Esophagus mucosa (tissue), 1 donor: ENCODE measurements at regions not wholly inside any gene's neighbourhood (a gene's known extent, or its start where the extent isn't known, plus 50 kb on each side); places are given as distances from the start of the nearest gene placed in this dataset.

Source experiments
- ATAC-seq: fragments of 200-7000 bp; cut with Tn5 transposase; one replicate; pipeline ENCODE4 v1.9.1; 2020
- donor health status: DM: yes; HTN: yes; CAD: no.

- ATAC-seq: no peak
Observed at GRCh38 chr18:44514766-44515165, 165.9 kb upstream of the SETBP1 start.

GRCh38 chr18:44516450-44516849 lies 164.2 kb upstream of the SETBP1 start:
- no peak for ATAC-seq

DNA sequence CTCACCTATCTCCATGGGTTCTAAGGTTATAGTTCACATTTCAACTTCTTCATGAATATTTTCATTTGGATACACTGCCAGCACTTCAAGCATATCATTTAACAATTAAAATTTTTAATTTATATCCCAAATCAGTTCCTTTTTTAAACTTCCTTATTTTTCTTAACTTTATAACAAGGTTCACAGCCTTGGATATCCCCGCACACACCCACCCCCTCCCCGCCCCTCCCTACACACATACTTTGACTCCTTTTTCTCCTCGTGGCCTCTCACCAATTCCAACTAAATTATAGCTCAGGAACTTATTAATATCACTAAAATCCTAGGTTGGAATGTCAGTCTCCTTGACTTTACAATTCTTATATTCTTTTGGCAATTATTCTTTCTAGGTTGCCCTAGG lies 163.6 kb upstream of the SETBP1 start:
- no peak for ATAC-seq

GRCh38 chr18:44518091-44518615 lies 162.5 kb upstream of the SETBP1 start:
- ATAC-seq: no peak

DNA sequence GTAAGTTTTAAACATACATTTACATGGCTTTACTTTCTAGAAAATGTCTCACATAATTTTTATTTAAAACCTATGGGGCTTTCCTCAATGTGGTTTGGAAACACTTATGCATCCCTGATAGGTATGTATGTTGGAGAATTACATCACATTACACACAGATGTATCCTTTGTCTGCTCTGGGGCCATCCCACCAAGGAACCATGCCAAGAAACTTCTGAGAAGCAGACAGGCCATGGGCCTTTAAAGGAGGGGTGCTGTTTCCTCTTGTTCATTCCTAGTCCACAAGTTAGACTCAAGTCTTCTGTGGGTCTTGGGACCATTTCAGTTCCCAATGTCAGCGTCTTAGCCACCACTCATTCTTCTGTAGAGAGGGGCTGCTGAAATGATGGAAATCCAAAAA lies 162.0 kb upstream of the SETBP1 start:
- no peak for ATAC-seq

DNA sequence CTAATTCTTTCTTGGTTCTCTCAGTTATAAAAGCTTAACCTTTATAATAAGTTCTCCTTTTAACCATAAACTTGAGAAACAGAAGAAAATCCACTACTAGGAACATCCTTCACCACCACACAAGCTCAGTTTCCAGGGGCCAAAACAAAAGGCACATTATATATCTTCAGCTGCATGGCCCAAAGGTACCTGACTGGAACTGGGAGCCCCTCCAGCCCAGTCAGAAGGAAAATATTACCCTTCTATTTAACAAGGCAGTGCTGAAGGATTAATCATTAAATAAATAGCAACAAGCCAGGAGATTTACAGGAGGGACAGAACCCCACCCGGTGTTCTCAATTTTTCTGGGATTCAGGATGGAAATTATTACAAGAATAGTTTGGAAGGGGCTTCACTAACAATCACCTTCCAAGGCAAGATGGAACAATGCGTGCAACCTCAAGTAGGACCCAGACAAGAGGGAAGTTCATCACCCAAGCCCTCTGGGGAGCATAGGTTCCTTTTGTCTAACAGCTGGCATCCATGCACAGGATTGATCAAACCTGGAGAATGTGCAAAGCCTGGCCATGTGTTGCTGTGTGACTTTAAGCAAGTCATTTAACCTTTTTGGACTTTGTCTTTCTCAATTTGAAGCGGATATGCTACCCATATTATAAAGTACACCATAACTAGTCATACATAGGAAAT lies 159.6 kb upstream of the SETBP1 start:
- ATAC-seq: no peak

DNA sequence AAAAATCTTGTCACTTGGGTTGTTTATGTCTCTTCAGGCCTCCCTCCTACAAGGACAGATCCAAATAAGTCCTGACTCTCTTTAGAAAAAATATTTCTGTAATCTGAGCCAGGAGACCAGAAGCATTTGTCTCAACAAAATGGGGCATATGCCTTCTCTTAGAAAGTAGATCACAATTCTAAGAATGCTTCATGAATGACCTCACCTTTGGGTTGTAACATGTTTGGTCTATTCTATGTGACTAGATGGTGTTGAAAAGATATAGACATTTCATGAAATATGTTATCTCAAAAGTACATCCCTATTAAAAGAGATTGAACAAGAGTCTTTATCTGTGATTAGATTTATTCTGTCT lies 159.0 kb upstream of the SETBP1 start:
- ATAC-seq: no peak

GRCh38 chr18:44526705-44527415 lies 153.8 kb upstream of the SETBP1 start:
- ATAC-seq: no peak

DNA sequence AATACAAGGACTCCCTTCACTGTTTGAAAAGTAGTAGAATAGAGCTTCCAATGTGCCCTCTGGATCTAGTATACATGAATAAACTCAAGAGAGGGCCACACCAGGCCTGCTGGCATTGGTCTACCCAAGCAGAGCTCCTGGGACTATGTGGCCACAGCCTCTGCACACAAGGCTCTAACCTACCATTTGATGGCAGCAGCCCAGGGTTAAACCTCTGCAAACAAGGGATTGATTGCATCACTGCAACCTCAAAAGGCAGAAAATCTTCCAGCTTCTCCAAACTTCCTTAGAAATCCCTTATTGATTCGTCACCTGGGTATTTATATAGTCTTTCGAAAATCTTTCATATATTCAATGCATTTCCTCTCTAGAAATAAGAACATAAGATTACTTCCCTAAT lies 147.6 kb upstream of the SETBP1 start:
- no peak for ATAC-seq

GRCh38 chr18:44536046-44536445 lies 144.6 kb upstream of the SETBP1 start:
- ATAC-seq: no peak

DNA sequence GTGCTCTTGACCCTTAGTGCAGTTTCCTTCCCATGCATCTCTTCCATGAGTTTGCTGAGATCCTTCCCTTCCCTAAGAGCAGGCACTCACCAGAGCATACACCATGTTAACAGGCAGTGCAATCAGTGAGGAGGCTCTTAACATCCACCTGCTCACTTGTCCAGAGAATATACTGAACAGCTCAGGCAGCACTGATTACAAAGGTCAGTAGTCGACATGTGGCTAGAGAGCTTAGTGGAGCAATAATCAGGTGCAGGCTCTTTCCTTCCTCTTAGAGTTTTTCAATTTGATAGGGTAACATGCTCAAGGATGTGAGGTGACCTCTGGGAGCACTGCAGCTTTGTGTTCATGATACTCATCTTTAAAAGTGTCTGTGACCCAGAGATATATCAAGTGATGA lies 144.1 kb upstream of the SETBP1 start:
- ATAC-seq: no peak

DNA sequence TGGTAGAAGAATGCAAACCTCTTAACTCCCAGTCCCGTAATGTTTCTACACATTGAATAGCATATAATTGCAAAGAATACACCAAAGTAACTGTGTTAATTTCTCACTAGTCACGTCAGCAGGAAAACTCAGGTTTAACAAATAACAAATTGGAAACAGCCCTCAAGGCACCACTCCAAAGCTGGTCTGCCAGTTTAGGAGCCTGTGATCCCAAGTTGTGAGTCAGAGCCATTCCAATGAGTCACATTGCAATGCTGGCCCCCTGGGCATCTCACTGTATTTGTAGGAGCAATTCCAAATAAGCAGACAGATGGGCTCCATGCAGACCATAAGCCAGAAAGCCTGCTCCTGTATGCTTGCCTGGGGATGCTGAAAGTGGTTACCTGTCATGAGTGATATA lies 143.2 kb upstream of the SETBP1 start:
- peak; percentile 78 for ATAC-seq

DNA sequence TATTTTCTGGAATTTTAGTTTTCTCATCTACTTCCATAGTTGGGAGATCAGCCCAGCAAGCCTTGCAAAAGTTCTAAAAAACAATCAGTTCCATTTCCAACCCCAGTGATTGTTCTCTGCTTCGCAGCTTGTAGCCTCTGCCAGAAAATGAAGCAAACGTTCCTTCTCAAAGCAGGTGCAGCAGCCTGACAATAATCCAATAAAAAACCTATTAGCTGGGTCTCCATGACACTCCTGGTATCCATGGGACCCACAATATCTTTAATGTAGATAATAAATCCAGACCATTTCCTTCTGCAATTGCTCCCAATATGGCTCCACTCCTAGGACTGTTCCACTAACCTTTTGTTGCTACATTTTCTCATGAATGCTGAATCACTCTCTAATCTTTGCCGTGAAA lies 140.8 kb upstream of the SETBP1 start:
- no peak for ATAC-seq

- ATAC-seq: no peak
Observed at GRCh38 chr18:44541159-44541558, 139.5 kb upstream of the SETBP1 start.

DNA sequence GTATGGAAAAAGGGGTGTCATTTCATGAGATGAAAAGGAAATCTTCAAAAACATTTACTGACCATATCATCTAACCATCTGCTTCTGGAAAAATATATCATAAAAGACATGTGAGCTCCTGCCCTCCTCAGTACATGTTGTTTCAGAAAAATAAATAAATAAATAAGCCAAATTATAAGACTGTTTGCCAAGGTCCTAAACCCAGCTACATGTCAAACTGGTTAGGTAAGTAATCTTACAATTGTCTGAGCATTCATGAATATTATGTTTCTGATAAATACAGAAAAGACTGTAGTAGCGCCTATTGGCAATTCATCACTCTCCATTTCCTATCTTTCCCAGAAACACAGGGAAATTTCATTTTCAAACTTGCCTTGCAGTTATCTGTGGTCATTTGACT lies 138.9 kb upstream of the SETBP1 start:
- no peak for ATAC-seq

GRCh38 chr18:44543387-44543786 lies 137.3 kb upstream of the SETBP1 start:
- ATAC-seq: no peak

- no peak for ATAC-seq
Observed at GRCh38 chr18:44545359-44545985, 135.2 kb upstream of the SETBP1 start.

DNA sequence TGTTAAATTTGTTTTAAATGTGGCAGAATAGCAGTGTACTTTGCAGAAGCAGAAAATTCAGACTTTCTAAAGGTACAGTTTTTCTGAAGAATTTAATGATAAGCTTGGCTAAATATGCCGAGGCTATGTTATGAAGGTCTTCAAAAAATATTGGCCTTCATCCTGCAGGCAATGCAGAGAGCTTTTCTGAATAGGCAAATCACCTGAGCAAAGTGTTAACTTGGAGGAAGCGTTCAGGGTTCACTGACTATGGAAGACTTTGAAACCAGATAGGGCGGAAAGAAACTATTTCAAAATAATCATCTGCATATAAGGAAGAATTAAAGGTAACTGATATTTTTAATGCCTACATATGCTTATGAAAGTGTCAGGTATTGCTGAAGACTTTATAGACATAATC lies 133.7 kb upstream of the SETBP1 start:
- ATAC-seq: no peak

DNA sequence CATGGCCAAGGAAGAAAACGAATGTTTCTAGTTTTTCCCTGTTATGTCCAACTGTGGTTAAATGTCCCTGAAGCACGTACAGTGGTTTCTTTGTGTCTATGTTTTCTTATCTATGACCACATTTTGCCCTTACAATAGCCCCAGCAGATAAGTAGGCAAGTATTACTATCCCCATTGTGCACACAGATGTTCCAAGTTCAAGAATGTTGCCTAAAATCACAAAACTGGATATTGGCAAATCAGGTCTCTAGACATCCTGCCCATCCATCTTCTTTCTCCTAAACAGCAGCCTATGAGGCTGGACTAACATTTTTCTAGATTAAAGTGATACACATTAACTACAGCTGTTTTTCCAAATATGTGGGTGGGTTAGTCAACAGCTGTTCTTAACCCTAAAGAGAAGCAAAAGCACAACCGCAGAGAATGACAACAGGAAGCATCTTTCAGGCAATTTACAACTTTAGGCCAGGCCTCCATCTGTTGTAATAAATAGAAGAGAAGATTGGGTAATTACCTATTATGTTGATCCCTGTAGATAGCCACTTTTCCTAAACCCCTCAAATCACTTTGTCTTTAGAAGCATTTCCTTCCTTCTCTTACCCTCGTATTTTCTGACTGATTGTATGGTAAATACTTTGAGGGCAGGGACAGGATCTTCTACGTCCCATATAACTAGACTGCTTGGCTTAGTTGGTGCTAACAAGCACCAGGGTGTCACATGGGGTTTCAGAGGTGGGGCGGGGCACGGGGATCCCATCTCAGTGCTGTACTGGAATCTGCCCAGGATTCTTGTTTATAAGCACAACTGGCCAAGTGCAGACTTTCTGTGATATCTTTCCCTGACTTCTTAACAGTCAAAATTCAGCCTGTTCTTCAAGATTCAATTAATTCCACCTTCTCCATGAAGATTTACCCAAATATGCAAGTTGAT lies 132.1 kb upstream of the SETBP1 start:
- ATAC-seq: no peak

DNA sequence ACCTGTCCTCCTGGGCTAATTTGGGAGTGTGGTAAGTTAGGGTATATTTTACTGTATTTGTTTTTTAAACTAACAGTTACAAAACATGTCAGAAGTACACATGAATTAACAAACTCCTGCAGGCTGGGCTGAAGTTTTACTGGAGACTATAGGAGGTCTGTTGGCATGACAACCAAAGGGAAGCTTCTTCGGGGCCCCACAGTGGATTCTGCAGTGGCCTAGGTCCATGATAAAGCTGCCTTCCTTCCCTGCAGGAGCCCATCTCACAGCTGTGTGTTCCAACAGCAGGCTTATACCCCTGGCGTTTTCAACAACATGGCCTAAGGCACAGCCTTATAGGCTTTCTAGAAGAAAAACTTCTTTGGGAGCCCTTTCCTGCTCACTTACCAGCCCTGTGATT lies 128.0 kb upstream of the SETBP1 start:
- no peak for ATAC-seq

DNA sequence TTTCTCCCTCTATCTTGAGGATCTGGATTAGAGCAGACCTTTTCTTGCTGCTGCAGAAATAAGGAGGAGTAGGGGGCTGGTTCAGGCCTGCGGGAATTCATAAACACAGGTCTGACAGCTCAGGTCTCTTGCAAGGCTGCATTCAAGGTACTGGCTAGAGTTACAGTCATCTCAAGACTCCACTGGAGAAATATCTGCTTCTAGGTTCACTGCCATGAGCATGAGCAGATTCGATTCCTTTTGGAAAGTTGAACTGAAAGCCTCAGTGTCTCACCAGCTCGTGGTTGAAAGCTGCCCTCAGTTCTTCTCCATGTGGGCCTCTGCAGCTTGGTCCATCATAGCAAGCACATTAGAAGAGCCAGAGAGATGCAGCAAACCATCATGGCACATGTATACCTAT lies 124.4 kb upstream of the SETBP1 start:
- ATAC-seq: no peak

DNA sequence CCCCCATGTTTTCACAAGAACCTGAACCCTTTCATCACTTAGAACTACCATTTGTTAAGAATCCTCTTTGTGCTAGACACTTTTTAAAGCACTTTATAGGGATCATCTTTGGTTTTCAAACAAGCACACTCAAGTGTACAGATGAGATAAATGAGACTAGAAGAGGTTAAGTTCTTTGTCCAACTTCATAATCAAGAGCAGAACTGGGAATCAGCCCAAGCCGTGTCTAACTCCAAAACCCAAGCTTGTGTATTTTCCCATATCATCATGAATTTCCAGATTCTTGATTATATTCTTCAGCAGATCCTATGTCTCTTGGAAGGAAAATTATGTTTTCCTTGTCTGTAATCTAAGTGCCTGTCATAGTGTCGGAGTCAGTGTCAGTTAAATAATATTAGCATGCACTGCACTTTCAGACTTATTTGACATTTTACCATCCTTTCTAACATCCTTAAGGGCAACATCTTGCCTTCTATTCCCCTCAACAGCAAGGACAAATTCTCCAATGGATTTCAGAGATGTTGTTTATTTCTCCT lies 123.0 kb upstream of the SETBP1 start:
- ATAC-seq: no peak

GRCh38 chr18:44558767-44559166 lies 121.9 kb upstream of the SETBP1 start:
- no peak for ATAC-seq
